HUDEP-2 (cell line): ENCODE measurements at regions not wholly inside any gene's neighbourhood (a gene's known extent, or its start where the extent isn't known, plus 50 kb on each side); places are given as distances from the start of the nearest gene placed in this dataset.

Experiments
- DNase-seq, 76 experiments: peaks; one replicate each; lab custom pipeline; 2025; ENCODE audit not compliant: unreplicated experiment in 76 of 76; lab: John Stamatoyannopoulos, UW

- no peak for DNase-seq
These were observed 270.9 kb downstream of the LMO4 start for GRCh38 chr1:87599569-87599968.

GRCh38 chr1:87600055-87600850, 271.6 kb downstream of the LMO4 start:
- no peak for DNase-seq

- DNase-seq = no peak
These were observed 272.2 kb downstream of the LMO4 start for GRCh38 chr1:87600854-87601253.

GRCh38 chr1:87603626-87604025, 274.9 kb downstream of the LMO4 start:
- DNase-seq = no peak

- DNase-seq = no peak
These were observed 284.3 kb downstream of the LMO4 start for GRCh38 chr1:87612956-87613355.

- no peak for DNase-seq
These were observed 286.8 kb downstream of the LMO4 start for GRCh38 chr1:87615491-87615890.

- no peak for DNase-seq
These were observed 287.2 kb downstream of the LMO4 start for GRCh38 chr1:87615901-87616300.

- DNase-seq = no peak
These were observed 292.1 kb downstream of the LMO4 start for GRCh38 chr1:87620807-87621206.

- DNase-seq = no peak
These were observed 301.0 kb downstream of the LMO4 start for GRCh38 chr1:87629673-87630072.

GRCh38 chr1:87632232-87632631, 303.6 kb downstream of the LMO4 start:
- DNase-seq = no peak

GRCh38 chr1:87636198-87636892, 307.7 kb downstream of the LMO4 start:
- DNase-seq = no peak

GRCh38 chr1:87638636-87639035, 310.0 kb downstream of the LMO4 start:
- peak in 1 of 76 experiments; percentile 0 for DNase-seq

GRCh38 chr1:87641996-87642395, 313.3 kb downstream of the LMO4 start:
- no peak for DNase-seq

- no peak for DNase-seq
These were observed 314.0 kb downstream of the LMO4 start for GRCh38 chr1:87642581-87643221.

GRCh38 chr1:87644033-87644578, 315.4 kb downstream of the LMO4 start:
- DNase-seq = no peak

GRCh38 chr1:87644579-87645190, 316.0 kb downstream of the LMO4 start:
- DNase-seq = no peak

GRCh38 chr1:87647430-87648177, 318.9 kb downstream of the LMO4 start:
- no peak for DNase-seq

- DNase-seq = no peak
These were observed 319.8 kb downstream of the LMO4 start for GRCh38 chr1:87648323-87649119.

- no peak for DNase-seq
These were observed 321.6 kb downstream of the LMO4 start for GRCh38 chr1:87650306-87650705.
